ENCODE measurements at regions not wholly inside any gene's neighbourhood (a gene's known extent, or its start where the extent isn't known, plus 50 kb on each side); places are given as distances from the start of the nearest gene placed in this dataset.

GRCh38 chr9:2362150-2362549 is 259.4 kb upstream of the VLDLR start:
- H3K9me3 ChIP-seq = no peaks in the 10 kb centered on the region
- no peak overlapping the region for H3K4me3 ChIP-seq
- H3K27ac ChIP-seq = no peak overlapping the region
- no peaks in the 10 kb centered on the region for H3K4me1 ChIP-seq
- H3K36me3 ChIP-seq = no peaks in the 10 kb centered on the region
- no peak overlapping the region for H3K9ac ChIP-seq (ENCODE audit: low read depth in 2 of 2, low read length in 2 of 2)
- no peak for DNase-seq
- intact Hi-C loops (cut with DNase I) = no loop called here
- no peak for TF ChIP-seq CTCF (IDR thresholded peaks at IDR 0.05)
- no peaks in the 10 kb centered on the region for H3K27me3 ChIP-seq

- Histone ChIP-seq H3K27ac (no peak overlapping the region), H3K36me3 (no peaks in the 10 kb centered on the region), H3K9ac (ENCODE audit: low read depth in 2 of 2, low read length in 2 of 2) (no peak overlapping the region), H3K4me3 (no peak overlapping the region), H3K4me1 (no peaks in the 10 kb centered on the region), H3K9me3 (no peaks in the 10 kb centered on the region), H3K27me3 (no peaks in the 10 kb centered on the region)
- TF ChIP-seq CTCF (IDR thresholded peaks at IDR 0.05) = no peak
- no peak for DNase-seq
- intact Hi-C loops (cut with DNase I) = no loop called here
These were observed 258.3 kb upstream of the VLDLR start for GRCh38 chr9:2363138-2363745.

- no peak overlapping the region for H3K9ac ChIP-seq (ENCODE audit: low read depth in 2 of 2, low read length in 2 of 2)
- H3K4me1 ChIP-seq = no peaks in the 10 kb centered on the region
- H3K4me3 ChIP-seq = no peak overlapping the region
- no peak overlapping the region for H3K27ac ChIP-seq
- H3K36me3 ChIP-seq = no peaks in the 10 kb centered on the region
- H3K27me3 ChIP-seq = no peaks in the 10 kb centered on the region
- TF ChIP-seq CTCF (IDR thresholded peaks at IDR 0.05) = no peak
- no peak for DNase-seq
- no peaks in the 10 kb centered on the region for H3K9me3 ChIP-seq
- intact Hi-C loops (cut with DNase I) = no loop called here
These were observed 257.8 kb upstream of the VLDLR start for GRCh38 chr9:2363781-2364180.

GRCh38 chr9:2367970-2368369 is 253.6 kb upstream of the VLDLR start:
- Histone ChIP-seq H3K4me1 (no peaks in the 10 kb centered on the region), H3K9ac (ENCODE audit: low read depth in 2 of 2, low read length in 2 of 2) (no peak overlapping the region), H3K36me3 (no peaks in the 10 kb centered on the region), H3K27me3 (no peaks in the 10 kb centered on the region), H3K4me3 (no peak overlapping the region), H3K27ac (no peak overlapping the region), H3K9me3 (no peaks in the 10 kb centered on the region)
- no peak for TF ChIP-seq CTCF (IDR thresholded peaks at IDR 0.05)
- no peak for DNase-seq
- intact Hi-C loops (cut with DNase I) = no loop called here

GRCh38 chr9:2373648-2374047 is 247.9 kb upstream of the VLDLR start:
- H3K27me3 ChIP-seq = no peaks in the 10 kb centered on the region
- H3K27ac ChIP-seq = no peak overlapping the region
- H3K9ac ChIP-seq (ENCODE audit: low read depth in 2 of 2, low read length in 2 of 2) = no peak overlapping the region
- intact Hi-C loops (cut with DNase I) = no loop called here
- no peaks in the 10 kb centered on the region for H3K4me1 ChIP-seq
- H3K36me3 ChIP-seq = no peaks in the 10 kb centered on the region
- no peaks in the 10 kb centered on the region for H3K9me3 ChIP-seq
- no peak overlapping the region for H3K4me3 ChIP-seq
- no peak for TF ChIP-seq CTCF (IDR thresholded peaks at IDR 0.05)
- no peak for DNase-seq

Data from colonic mucosa (tissue), 4 donors.